Neural crest cell (in vitro differentiated cells): ENCODE measurements at regions not wholly inside any gene's neighbourhood (a gene's known extent, or its start where the extent isn't known, plus 50 kb on each side); places are given as distances from the start of the nearest gene placed in this dataset.

ENCODE experiments used
- DNase-seq: peaks from one replicate; pipeline ENCODE4 v3.0.0; 2021; ENCODE audit warnings: low read depth, mixed read lengths, low spot score
- H3K27ac Mint-ChIP-seq: one replicate; pipeline ENCODE4 v1.8.0; 2021; ENCODE audit warnings: mild to moderate bottlenecking, mixed read lengths; ENCODE audit not compliant: unreplicated experiment
- H3K27me3 Mint-ChIP-seq: 2 replicates; pipeline ENCODE4 v1.8.0; 2021; ENCODE audit warnings: low read depth, mild to moderate bottlenecking, mixed read lengths
- H3K36me3 Mint-ChIP-seq: 2 replicates; pipeline ENCODE4 v1.8.0; 2021; ENCODE audit warnings: low read depth, mild to moderate bottlenecking, mixed read lengths
- H3K4me1 Mint-ChIP-seq: 2 replicates; pipeline ENCODE4 v1.8.0; 2021; ENCODE audit warnings: mixed read lengths
- H3K4me3 Mint-ChIP-seq: one replicate; pipeline ENCODE4 v1.8.0; 2021; ENCODE audit warnings: mild to moderate bottlenecking, mixed read lengths
- H3K9me3 Mint-ChIP-seq: 2 replicates; pipeline ENCODE4 v1.8.0; 2021; ENCODE audit warnings: mixed read lengths
- TF ChIP-seq, protein P1 (sequence below): fragments of 200-600 bp; sonication (generic); conservative IDR thresholded peaks from 2 replicates; pipeline ENCODE4 v1.5.0; 2021; ENCODE audit warnings: antibody characterized with exemption, mild to moderate bottlenecking

DNA sequence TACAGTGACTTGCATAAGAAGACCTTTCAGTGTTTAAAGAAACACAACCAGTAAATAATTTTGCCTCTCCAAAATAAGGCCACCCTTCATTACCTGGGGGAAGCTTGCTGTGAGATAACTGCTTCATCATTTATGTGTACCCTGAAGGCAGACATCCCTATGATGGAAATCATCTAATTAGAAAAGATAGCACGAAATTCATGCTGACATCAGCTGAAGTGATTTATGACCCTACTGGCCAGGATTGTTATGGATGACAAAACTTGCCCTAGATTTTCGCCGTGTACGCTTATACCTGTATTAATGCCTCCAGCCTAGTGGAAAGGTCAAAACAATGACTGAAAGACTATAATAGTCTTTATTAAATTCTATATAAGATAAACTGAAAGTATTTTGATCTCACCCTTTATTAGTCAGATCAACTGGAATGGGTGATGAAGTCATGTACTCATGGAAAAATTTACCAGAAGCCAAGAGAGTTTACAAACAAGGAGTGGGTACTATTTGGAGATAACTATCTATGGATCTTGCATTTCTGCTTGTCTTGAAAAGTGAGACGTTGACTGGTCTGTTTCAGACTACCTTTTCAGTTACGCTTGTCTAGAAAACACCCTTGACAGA lies 114.2 kb downstream of the PPP1R3A start:
- Mint-ChIP-seq H3K27me3 (no peaks in the 10 kb centered on the region), H3K9me3 (peaks cover 4% of the 10 kb centered on the region), H3K4me3 (no peak overlapping the region), H3K4me1 (peaks cover 5% of the 10 kb centered on the region), H3K27ac (no peak overlapping the region), H3K36me3 (no peaks in the 10 kb centered on the region)
- TF ChIP-seq, protein P1, sequence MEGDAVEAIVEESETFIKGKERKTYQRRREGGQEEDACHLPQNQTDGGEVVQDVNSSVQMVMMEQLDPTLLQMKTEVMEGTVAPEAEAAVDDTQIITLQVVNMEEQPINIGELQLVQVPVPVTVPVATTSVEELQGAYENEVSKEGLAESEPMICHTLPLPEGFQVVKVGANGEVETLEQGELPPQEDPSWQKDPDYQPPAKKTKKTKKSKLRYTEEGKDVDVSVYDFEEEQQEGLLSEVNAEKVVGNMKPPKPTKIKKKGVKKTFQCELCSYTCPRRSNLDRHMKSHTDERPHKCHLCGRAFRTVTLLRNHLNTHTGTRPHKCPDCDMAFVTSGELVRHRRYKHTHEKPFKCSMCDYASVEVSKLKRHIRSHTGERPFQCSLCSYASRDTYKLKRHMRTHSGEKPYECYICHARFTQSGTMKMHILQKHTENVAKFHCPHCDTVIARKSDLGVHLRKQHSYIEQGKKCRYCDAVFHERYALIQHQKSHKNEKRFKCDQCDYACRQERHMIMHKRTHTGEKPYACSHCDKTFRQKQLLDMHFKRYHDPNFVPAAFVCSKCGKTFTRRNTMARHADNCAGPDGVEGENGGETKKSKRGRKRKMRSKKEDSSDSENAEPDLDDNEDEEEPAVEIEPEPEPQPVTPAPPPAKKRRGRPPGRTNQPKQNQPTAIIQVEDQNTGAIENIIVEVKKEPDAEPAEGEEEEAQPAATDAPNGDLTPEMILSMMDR, result no peak
- DNase-seq, result no peak

DNA sequence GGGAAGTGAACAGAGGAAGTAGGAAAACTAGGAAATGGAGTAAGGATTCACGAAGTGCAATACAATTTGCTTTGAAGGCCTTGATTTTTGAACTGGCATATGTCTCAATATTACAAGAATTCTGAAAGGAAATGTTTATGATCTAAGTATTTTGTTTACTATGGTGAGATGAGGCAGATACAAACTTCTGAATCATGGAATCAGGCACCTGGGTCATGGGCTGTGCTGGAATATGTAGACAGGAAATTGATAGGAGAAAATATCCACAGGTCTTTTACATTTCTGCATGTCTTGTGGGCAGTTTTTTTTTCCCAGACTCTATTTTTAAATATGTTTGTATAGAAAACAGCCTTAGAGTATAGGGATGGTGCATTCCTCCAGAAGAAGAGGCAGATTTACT lies 117.1 kb downstream of the PPP1R3A start:
- Mint-ChIP-seq H3K27me3 (peaks cover 5% of the 10 kb centered on the region), H3K27ac (no peak overlapping the region), H3K4me1 (no peaks in the 10 kb centered on the region), H3K9me3 (peaks cover 4% of the 10 kb centered on the region), H3K4me3 (no peak overlapping the region), H3K36me3 (no peaks in the 10 kb centered on the region)
- no peak for DNase-seq
- TF ChIP-seq, protein P1, result no peak

DNA sequence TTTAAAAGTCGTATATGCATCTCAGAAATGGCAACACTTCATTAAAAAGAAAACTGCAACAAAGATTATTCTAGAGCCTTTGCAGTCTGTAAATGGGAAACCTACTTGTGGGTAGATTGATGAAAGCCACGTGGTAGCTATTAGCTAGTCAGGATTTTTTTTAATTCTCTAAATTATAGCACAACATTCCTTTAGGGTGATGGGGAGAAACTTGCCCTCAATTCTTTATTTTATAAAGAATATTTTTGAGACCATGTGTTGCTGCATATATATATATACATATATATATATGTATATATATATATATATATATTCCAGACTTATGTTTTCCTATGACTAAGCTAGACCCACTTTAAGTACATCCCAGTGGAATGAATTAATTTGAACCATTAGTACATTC lies 118.0 kb downstream of the PPP1R3A start:
- DNase-seq, result no peak
- no peak overlapping the region for H3K27ac Mint-ChIP-seq
- TF ChIP-seq, protein P1, result no peak
- H3K9me3 Mint-ChIP-seq, result peaks cover 4% of the 10 kb centered on the region
- no peaks in the 10 kb centered on the region for H3K36me3 Mint-ChIP-seq
- H3K27me3 Mint-ChIP-seq, result peaks cover 5% of the 10 kb centered on the region
- H3K4me1 Mint-ChIP-seq, result no peaks in the 10 kb centered on the region
- H3K4me3 Mint-ChIP-seq, result no peak overlapping the region

DNA sequence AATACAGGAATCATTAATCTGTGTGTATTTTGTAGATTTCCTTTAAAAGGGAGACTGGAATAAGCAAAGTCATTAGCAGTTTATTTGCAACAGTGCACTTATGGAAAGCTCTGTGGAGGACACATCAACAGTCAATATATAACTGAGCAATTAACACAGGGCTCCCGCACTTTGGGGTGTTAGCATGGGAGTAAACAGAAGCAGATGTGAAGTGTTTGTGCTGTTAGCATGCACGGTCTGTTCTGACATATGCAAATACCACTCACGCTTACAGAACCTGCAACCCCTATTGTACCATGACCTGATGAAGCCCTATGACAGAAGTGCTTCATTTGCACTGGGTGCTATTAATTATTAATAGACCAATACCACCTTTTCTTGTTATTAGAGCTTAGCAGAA lies 118.9 kb downstream of the PPP1R3A start:
- Mint-ChIP-seq H3K27ac (no peak overlapping the region), H3K9me3 (peaks cover 4% of the 10 kb centered on the region), H3K27me3 (peaks cover 5% of the 10 kb centered on the region), H3K4me3 (no peak overlapping the region), H3K4me1 (no peaks in the 10 kb centered on the region), H3K36me3 (no peaks in the 10 kb centered on the region)
- TF ChIP-seq, protein P1, result no peak
- no peak for DNase-seq

DNA sequence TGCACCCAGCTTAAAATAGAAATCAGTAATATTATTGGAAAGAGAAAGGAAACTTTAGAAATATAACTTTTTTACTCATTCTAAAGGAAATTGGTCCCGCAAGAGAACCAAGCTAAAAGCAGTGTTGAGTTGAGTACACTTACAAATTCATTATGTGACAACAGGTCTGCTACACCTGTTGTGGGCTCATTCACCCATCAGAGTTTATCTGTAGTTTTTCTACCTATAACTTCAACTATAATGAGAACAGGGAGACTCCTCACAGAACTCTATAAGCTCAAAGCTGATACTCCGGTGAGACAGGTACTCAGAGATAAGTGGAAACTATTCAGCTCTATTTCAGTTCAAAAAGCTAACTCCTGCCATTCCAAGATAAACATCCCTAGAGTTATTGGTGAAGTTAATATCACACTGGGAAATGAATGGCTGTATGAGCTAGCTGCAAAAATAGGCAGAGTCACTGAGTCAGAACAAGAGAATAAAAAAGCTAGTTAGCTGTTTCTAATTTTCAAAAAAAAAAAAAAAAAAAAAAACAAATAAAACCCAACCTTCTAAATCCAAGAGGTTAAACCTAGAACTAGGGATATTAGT lies 121.3 kb downstream of the PPP1R3A start:
- no peak for DNase-seq
- Mint-ChIP-seq H3K36me3 (no peaks in the 10 kb centered on the region), H3K27ac (no peak overlapping the region), H3K4me1 (no peaks in the 10 kb centered on the region), H3K4me3 (no peak overlapping the region), H3K9me3 (no peaks in the 10 kb centered on the region), H3K27me3 (peaks cover 5% of the 10 kb centered on the region)
- TF ChIP-seq, protein P1, result no peak
